ENCODE measurements at regions not wholly inside any gene's neighbourhood (a gene's known extent, or its start where the extent isn't known, plus 50 kb on each side); places are given as distances from the start of the nearest gene placed in this dataset.
A peak's percentile ranks its signal among the peaks of the same experiment; 100 is the strongest.

GRCh38 chr9:109889456-109889855, 109.5 kb downstream of the PALM2AKAP2 start:
- TF ChIP-seq CTCF (IDR thresholded peaks at IDR 0.05), result no peak
- TF ChIP-seq EZH2 (IDR thresholded peaks at IDR 0.05; ENCODE audit: borderline replicate concordance, insufficient read depth, low read depth, low read length, poor library complexity, severe bottlenecking), result no peak
- peaks cover 0 to 6% of the 10 kb centered on the region in 2 donors for H3K4me1 ChIP-seq (ENCODE audit: control insufficient read depth in 2 of 2, insufficient read depth in 2 of 2, low read length in 2 of 2)
- Mint-ChIP-seq H3K4me1 (peaks cover 3% of the 10 kb centered on the region), H3K27me3 (no peaks in the 10 kb centered on the region), H3K4me3 (no peak overlapping the region), H3K27ac (no peak overlapping the region), H3K9me3 (ENCODE audit: insufficient read depth) (no peaks in the 10 kb centered on the region)
- no peaks in the 10 kb centered on the region for H3K36me3 ChIP-seq (replicated peaks in 1 of 2; ENCODE audit: control extremely low read depth in 1 of 2, control insufficient read depth in 1 of 2, extremely low read depth in 1 of 2, insufficient read depth in 2 of 2, low read length in 1 of 2)
- POLR2A ChIA-PET, result no interaction called here
- no peak overlapping the region for H3K4me3 ChIP-seq (ENCODE audit: control extremely low read depth in 1 of 5, extremely low read depth in 1 of 5, insufficient read depth in 1 of 5, low read depth in 2 of 5, low read length in 4 of 5)
- H3K79me2 ChIP-seq (ENCODE audit: control insufficient read depth, insufficient read depth, low read length), result no peaks in the 10 kb centered on the region
- no CpG with 5 or more reads among the region's 2 CpGs for WGBS (ENCODE audit: insufficient coverage)
- intact Hi-C loops (cut with micrococcal nuclease), result no loop called here
- CTCF ChIA-PET, result no interaction called here
- ATAC-seq (ENCODE audit: low read depth) (no peak), DNase-seq (no peak)
- no peaks in the 10 kb centered on the region for H3K27me3 ChIP-seq (replicated peaks in 1 of 4; ENCODE audit: control extremely low read depth in 1 of 4, control insufficient read depth in 3 of 4, insufficient read depth in 4 of 4, low read length in 3 of 4)
- H3K4me2 ChIP-seq (replicated peaks; ENCODE audit: low read depth, low read length, poor library complexity, severe bottlenecking), result no peak overlapping the region
- no peak overlapping the region for H3K27ac ChIP-seq (ENCODE audit: low read length in 2 of 2)
- H2AFZ ChIP-seq (ENCODE audit: insufficient read depth, low read depth, low read length, poor library complexity, severe bottlenecking), result no peak overlapping the region
- no peak overlapping the region for H3K9ac ChIP-seq (ENCODE audit: low read length)
- no peaks in the 10 kb centered on the region for H3K9me3 ChIP-seq (ENCODE audit: control extremely low read depth in 1 of 3, control insufficient read depth in 2 of 3, insufficient read depth in 1 of 3, low read length in 2 of 3)
- no peaks in the 10 kb centered on the region for H4K20me1 ChIP-seq (ENCODE audit: control insufficient read depth, insufficient read depth, low read length, poor library complexity, severe bottlenecking)

- TF ChIP-seq EZH2 (IDR thresholded peaks at IDR 0.05; ENCODE audit: borderline replicate concordance, insufficient read depth, low read depth, low read length, poor library complexity, severe bottlenecking) (no peak), CTCF (IDR thresholded peaks at IDR 0.05) (no peak)
- H3K27ac ChIP-seq (ENCODE audit: low read length in 2 of 2), result no peak overlapping the region
- H3K9ac ChIP-seq (ENCODE audit: low read length), result peak overlapping the region; percentile 15
- ChIA-PET POLR2A (no interaction called here), CTCF (interaction anchor here (0.7 to 1.7 kb wide), 4 partner anchors 10 to 170 kb away, joined by 3 to 6 read pairs (median 4); no protein-coding TSS in a partner anchor)
- H3K27me3 ChIP-seq (replicated peaks in 1 of 4; ENCODE audit: control extremely low read depth in 1 of 4, control insufficient read depth in 3 of 4, insufficient read depth in 4 of 4, low read length in 3 of 4), result no peaks in the 10 kb centered on the region
- no peaks in the 10 kb centered on the region for H3K9me3 Mint-ChIP-seq (ENCODE audit: insufficient read depth)
- peaks cover 9% of the 10 kb centered on the region for H3K4me1 Mint-ChIP-seq
- DNase-seq, result no peak
- H3K4me1 ChIP-seq (ENCODE audit: control insufficient read depth in 2 of 2, insufficient read depth in 2 of 2, low read length in 2 of 2), result peaks cover 5 to 13% of the 10 kb centered on the region in 2 donors
- H3K4me3 ChIP-seq (ENCODE audit: control extremely low read depth in 1 of 5, extremely low read depth in 1 of 5, insufficient read depth in 1 of 5, low read depth in 2 of 5, low read length in 4 of 5), result no peak overlapping the region
- no peaks in the 10 kb centered on the region for H3K36me3 ChIP-seq (replicated peaks in 1 of 2; ENCODE audit: control extremely low read depth in 1 of 2, control insufficient read depth in 1 of 2, extremely low read depth in 1 of 2, insufficient read depth in 2 of 2, low read length in 1 of 2)
- no peaks in the 10 kb centered on the region for H3K79me2 ChIP-seq (ENCODE audit: control insufficient read depth, insufficient read depth, low read length)
- WGBS (ENCODE audit: insufficient coverage), result 51% methylated on average over 4 of the region's 5 CpGs
- H3K27me3 Mint-ChIP-seq, result no peaks in the 10 kb centered on the region
- no peaks in the 10 kb centered on the region for H3K9me3 ChIP-seq (ENCODE audit: control extremely low read depth in 1 of 3, control insufficient read depth in 2 of 3, insufficient read depth in 1 of 3, low read length in 2 of 3)
- no peak overlapping the region for H3K4me2 ChIP-seq (replicated peaks; ENCODE audit: low read depth, low read length, poor library complexity, severe bottlenecking)
- intact Hi-C loops (cut with micrococcal nuclease), result no loop called here
- no peak for ATAC-seq (ENCODE audit: low read depth)
- peak overlapping the region; percentile 24 for H3K4me3 Mint-ChIP-seq
- H2AFZ ChIP-seq (ENCODE audit: insufficient read depth, low read depth, low read length, poor library complexity, severe bottlenecking), result peak overlapping the region; percentile 22
- no peaks in the 10 kb centered on the region for H4K20me1 ChIP-seq (ENCODE audit: control insufficient read depth, insufficient read depth, low read length, poor library complexity, severe bottlenecking)
- H3K27ac Mint-ChIP-seq, result no peak overlapping the region
These were observed 113.2 kb downstream of the PALM2AKAP2 start for GRCh38 chr9:109893241-109893640.

All from B cell (primary cell).